GM10266 (cell line): ENCODE measurements at regions not wholly inside any gene's neighbourhood (a gene's known extent, or its start where the extent isn't known, plus 50 kb on each side); places are given as distances from the start of the nearest gene placed in this dataset.
"Not testable (repeated sequence)": the region's sequence is repeated elsewhere in the genome, so short reads cannot be mapped to it uniquely, and the experiment has no call there.

Source experiments
- DNase-seq: peaks from one replicate; pipeline ENCODE4 v3.0.0; 2012; ENCODE audit errors: extremely low spot score
- CTCF ChIP-seq: IDR thresholded peaks from 2 replicates; pipeline ENCODE4 v1.5.1; 2012; ENCODE audit warnings: mild to moderate bottlenecking, low read depth; ENCODE audit not compliant: control insufficient read depth, insufficient read depth; ENCODE audit errors: missing control alignments

DNA sequence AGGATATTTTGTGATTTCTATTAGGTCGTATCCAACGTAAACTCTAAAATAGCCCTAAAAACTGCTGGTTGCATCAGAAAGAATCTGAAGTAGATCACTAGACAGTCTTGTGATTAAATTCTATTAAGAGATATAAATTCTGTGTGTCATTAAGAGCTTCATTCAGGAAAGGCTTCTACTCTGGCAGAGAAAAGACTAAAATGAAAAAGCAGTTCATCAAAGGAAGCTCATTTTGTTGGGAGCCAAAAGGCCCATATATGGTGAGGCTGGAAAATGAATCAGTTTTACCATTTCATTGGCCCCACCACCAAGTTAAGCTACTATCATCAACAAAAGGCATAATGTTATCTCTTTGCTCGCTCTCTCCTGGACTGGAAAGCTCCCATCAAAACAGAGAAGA, 261.1 kb downstream of the SATB2 start:
- TF ChIP-seq CTCF = no peak
- no peak for DNase-seq

GRCh38 chr2:199195927-199196502, 261.7 kb downstream of the SATB2 start:
- DNase-seq = no peak

GRCh38 chr2:199191461-199191860, 266.3 kb downstream of the SATB2 start:
- no peak for DNase-seq
- TF ChIP-seq CTCF = no peak

More at GRCh38 chr2:199195927-199196502, 261.7 kb downstream of the SATB2 start:
- TF ChIP-seq CTCF = no peak

- no peak for TF ChIP-seq CTCF
- DNase-seq = no peak
Observed at GRCh38 chr2:199189229-199189628, 268.5 kb downstream of the SATB2 start.

- TF ChIP-seq CTCF = no peak
- DNase-seq = no peak
Observed at GRCh38 chr2:199186301-199186751, 271.4 kb downstream of the SATB2 start.

DNA sequence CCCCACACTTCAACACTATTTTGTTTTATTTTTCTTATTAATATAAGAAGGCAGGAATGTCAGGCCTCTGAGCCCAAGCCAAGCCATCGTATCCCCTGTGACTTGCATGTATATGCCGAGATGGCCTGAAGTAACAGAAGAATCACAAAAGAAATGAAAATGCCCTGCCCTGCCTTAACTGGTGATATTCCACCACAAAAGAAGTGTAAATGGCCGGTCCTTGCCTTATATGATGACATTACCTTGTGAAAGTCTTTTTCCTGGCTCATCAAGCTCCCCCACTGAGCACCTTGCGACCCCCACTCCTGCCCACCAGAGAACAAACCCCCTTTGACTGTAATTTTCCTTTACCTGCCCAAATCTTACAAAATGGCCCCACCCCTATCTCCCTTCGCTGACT, 272.6 kb downstream of the SATB2 start:
- not testable (repeated sequence) for DNase-seq

- no peak for DNase-seq
- TF ChIP-seq CTCF = no peak
Observed at GRCh38 chr2:199163613-199164458, 293.9 kb downstream of the SATB2 start.
